ENCODE measurements at regions not wholly inside any gene's neighbourhood (a gene's known extent, or its start where the extent isn't known, plus 50 kb on each side); places are given as distances from the start of the nearest gene placed in this dataset.

GRCh38 chr2:53067056-53067455, 700.5 kb upstream of the CHAC2 start:
- intact Hi-C loops (cut with micrococcal nuclease): no loop called here
- no peaks in the 10 kb centered on the region for H3K36me3 Mint-ChIP-seq (ENCODE audit: insufficient read depth, unreplicated experiment)
- H3K4me1 Mint-ChIP-seq (ENCODE audit: insufficient read depth, unreplicated experiment): no peaks in the 10 kb centered on the region
- BruUV-seq (replicated peaks): no TSS peak
- no peak for DNase-seq (ENCODE audit: unreplicated experiment)
- ChIA-PET POLR2A (no interaction called here), CTCF (interaction anchor here (0.6 kb wide), 1 partner anchor 40 kb away, joined by 3 read pairs; no protein-coding TSS in a partner anchor)
- no peak overlapping the region for H3K27ac Mint-ChIP-seq (ENCODE audit: low read depth, unreplicated experiment)
- H3K27me3 Mint-ChIP-seq (ENCODE audit: insufficient read depth, unreplicated experiment): no peaks in the 10 kb centered on the region
- H3K4me3 Mint-ChIP-seq (ENCODE audit: unreplicated experiment): no peak overlapping the region
- no peaks in the 10 kb centered on the region for H3K9me3 Mint-ChIP-seq (ENCODE audit: unreplicated experiment)
- TF ChIP-seq CTCF (IDR thresholded peaks at IDR 0.05; ENCODE audit: unreplicated experiment): no peak

GRCh38 chr2:53064154-53064553, 703.5 kb upstream of the CHAC2 start:
- DNase-seq (ENCODE audit: unreplicated experiment): no peak
- H3K36me3 Mint-ChIP-seq (ENCODE audit: insufficient read depth, unreplicated experiment): no peaks in the 10 kb centered on the region
- H3K4me1 Mint-ChIP-seq (ENCODE audit: insufficient read depth, unreplicated experiment): no peaks in the 10 kb centered on the region
- no peaks in the 10 kb centered on the region for H3K27me3 Mint-ChIP-seq (ENCODE audit: insufficient read depth, unreplicated experiment)
- ChIA-PET CTCF (no interaction called here), POLR2A (no interaction called here)
- no peak for TF ChIP-seq CTCF (IDR thresholded peaks at IDR 0.05; ENCODE audit: unreplicated experiment)
- no peaks in the 10 kb centered on the region for H3K9me3 Mint-ChIP-seq (ENCODE audit: unreplicated experiment)
- no TSS peak for BruUV-seq (replicated peaks)
- intact Hi-C loops (cut with micrococcal nuclease): no loop called here
- no peak overlapping the region for H3K27ac Mint-ChIP-seq (ENCODE audit: low read depth, unreplicated experiment)
- no peak overlapping the region for H3K4me3 Mint-ChIP-seq (ENCODE audit: unreplicated experiment)

GRCh38 chr2:53058526-53058925, 709.1 kb upstream of the CHAC2 start:
- Mint-ChIP-seq H3K27ac (ENCODE audit: low read depth, unreplicated experiment) (no peak overlapping the region), H3K9me3 (ENCODE audit: unreplicated experiment) (no peaks in the 10 kb centered on the region), H3K36me3 (ENCODE audit: insufficient read depth, unreplicated experiment) (no peaks in the 10 kb centered on the region), H3K4me1 (ENCODE audit: insufficient read depth, unreplicated experiment) (no peaks in the 10 kb centered on the region), H3K4me3 (ENCODE audit: unreplicated experiment) (no peak overlapping the region), H3K27me3 (ENCODE audit: insufficient read depth, unreplicated experiment) (no peaks in the 10 kb centered on the region)
- ChIA-PET POLR2A (no interaction called here), CTCF (no interaction called here)
- no TSS peak for BruUV-seq (replicated peaks)
- DNase-seq (ENCODE audit: unreplicated experiment): no peak
- TF ChIP-seq CTCF (IDR thresholded peaks at IDR 0.05; ENCODE audit: unreplicated experiment): no peak
- intact Hi-C loops (cut with micrococcal nuclease): no loop called here

GRCh38 chr2:53053937-53054336, 713.7 kb upstream of the CHAC2 start:
- Mint-ChIP-seq H3K36me3 (ENCODE audit: insufficient read depth, unreplicated experiment) (no peaks in the 10 kb centered on the region), H3K9me3 (ENCODE audit: unreplicated experiment) (no peaks in the 10 kb centered on the region), H3K27ac (ENCODE audit: low read depth, unreplicated experiment) (no peak overlapping the region), H3K4me1 (ENCODE audit: insufficient read depth, unreplicated experiment) (no peaks in the 10 kb centered on the region), H3K4me3 (ENCODE audit: unreplicated experiment) (no peak overlapping the region), H3K27me3 (ENCODE audit: insufficient read depth, unreplicated experiment) (no peaks in the 10 kb centered on the region)
- CTCF ChIA-PET: no interaction called here
- BruUV-seq (replicated peaks): no TSS peak
- intact Hi-C loops (cut with micrococcal nuclease): no loop called here
- no peak for TF ChIP-seq CTCF (IDR thresholded peaks at IDR 0.05; ENCODE audit: unreplicated experiment)
- no peak for DNase-seq (ENCODE audit: unreplicated experiment)
- POLR2A ChIA-PET: no interaction called here
